MM.1S (cell line): ENCODE measurements at regions not wholly inside any gene's neighbourhood (a gene's known extent, or its start where the extent isn't known, plus 50 kb on each side); places are given as distances from the start of the nearest gene placed in this dataset.

Experiments
- DNase-seq: peaks from one replicate; pipeline ENCODE4 v3.0.0-alpha.2; 2015
- H2AFZ ChIP-seq: fragments of 300-600 bp; sonication (generic); 2 replicates; pipeline ENCODE4 v1.6.0; 2016; ENCODE audit warnings: antibody characterized with exemption, low read length
- H3F3A ChIP-seq: fragments of 300-600 bp; sonication (generic); 2 replicates; pipeline ENCODE4 v1.6.1; 2016; ENCODE audit warnings: mild to moderate bottlenecking, antibody characterized with exemption, low read length, moderate library complexity, mixed read lengths; ENCODE audit not compliant: insufficient read depth
- H3K27ac ChIP-seq: fragments of 300-600 bp; sonication (generic); 2 replicates; pipeline ENCODE4 v1.5.1; 2016; ENCODE audit warnings: mild to moderate bottlenecking, low read length
- H3K27me3 ChIP-seq: fragments of 300-600 bp; sonication (generic); replicated peaks from 2 replicates; pipeline ENCODE4 v1.6.0; 2016; ENCODE audit warnings: low read length; ENCODE audit not compliant: insufficient read depth
- H3K36me3 ChIP-seq: fragments of 300-600 bp; sonication (generic); replicated peaks from 2 replicates; pipeline ENCODE4 v1.6.1; 2016; ENCODE audit warnings: mild to moderate bottlenecking, low read length, mixed read lengths; ENCODE audit not compliant: insufficient read depth
- H3K4me1 ChIP-seq: fragments of 300-600 bp; sonication (generic); 2 replicates; pipeline ENCODE4 v1.6.1; 2016; ENCODE audit warnings: low read length, mixed read lengths
- H3K4me2 ChIP-seq: fragments of 300-600 bp; sonication (generic); 2 replicates; pipeline ENCODE4 v1.6.0; 2016; ENCODE audit warnings: low read depth, low read length
- H3K4me3 ChIP-seq: fragments of 300-600 bp; sonication (generic); 2 replicates; pipeline ENCODE4 v1.5.1; 2016; ENCODE audit warnings: low read length, mixed read lengths
- H3K79me2 ChIP-seq: fragments of 300-600 bp; sonication (generic); 2 replicates; pipeline ENCODE4 v1.6.1; 2016; ENCODE audit warnings: mixed run types, low read length, mixed read lengths
- H3K9ac ChIP-seq: fragments of 300-600 bp; sonication (generic); 2 replicates; pipeline ENCODE4 v1.6.1; 2016; ENCODE audit warnings: low read length, mixed read lengths
- H3K9me2 ChIP-seq: fragments of 300-600 bp; sonication (generic); replicated peaks from 2 replicates; pipeline ENCODE4 v1.6.1; 2016; ENCODE audit warnings: mild to moderate bottlenecking, low read length, mixed read lengths; ENCODE audit not compliant: insufficient read depth
- H3K9me3 ChIP-seq: fragments of 300-600 bp; sonication (generic); replicated peaks from 2 replicates; pipeline ENCODE4 v1.6.1; 2016; ENCODE audit warnings: mild to moderate bottlenecking, low read length, mixed read lengths; ENCODE audit not compliant: insufficient read depth
- H4K20me1 ChIP-seq: fragments of 300-600 bp; sonication (generic); 2 replicates; pipeline ENCODE4 v1.6.1; 2016; ENCODE audit warnings: mild to moderate bottlenecking, low read length, moderate library complexity, mixed read lengths; ENCODE audit not compliant: insufficient read depth
- EZH2 ChIP-seq: fragments of 300-600 bp; sonication (generic); optimal IDR thresholded peaks from 2 replicates; pipeline ENCODE3; 2017; ENCODE audit warnings: low read depth, mild to moderate bottlenecking, antibody characterized with exemption, low read length, mixed read lengths
- EZH2phosphoT487 ChIP-seq: fragments of 300-600 bp; sonication (generic); IDR thresholded peaks from 2 replicates; pipeline ENCODE4 v1.6.1; 2018; ENCODE audit warnings: antibody characterized with exemption, low read length
- TF ChIP-seq, protein P1 (sequence below): fragments of 300-600 bp; sonication (generic); IDR thresholded peaks from 2 replicates; pipeline ENCODE4 v1.5.1; 2016; ENCODE audit warnings: antibody characterized with exemption, low read length, mixed read lengths

DNA sequence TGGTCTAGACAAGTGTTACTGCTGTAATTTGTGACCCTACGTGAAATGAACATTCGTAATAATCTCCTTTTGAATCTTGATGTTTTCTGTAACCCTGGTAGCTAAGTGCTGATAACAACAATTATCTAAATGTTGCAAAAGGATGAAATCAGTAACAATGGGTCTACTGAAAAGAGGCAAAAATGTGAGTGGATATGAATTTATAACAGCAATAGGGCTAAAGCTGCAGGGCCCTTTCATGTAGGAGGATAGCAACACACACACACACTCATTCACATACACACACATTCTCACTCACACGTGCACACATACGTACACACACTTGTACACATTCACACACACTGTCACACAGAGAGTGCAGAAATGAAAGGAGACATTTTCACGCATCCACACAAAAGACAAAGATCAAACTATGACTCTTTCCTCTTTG is 200.8 kb upstream of the NEBL start:
- H3K4me3 ChIP-seq = no peak overlapping the region
- no peak overlapping the region for H2AFZ ChIP-seq
- H3K9ac ChIP-seq = no peak overlapping the region
- H4K20me1 ChIP-seq = no peaks in the 10 kb centered on the region
- H3K27ac ChIP-seq = no peak overlapping the region
- no peak for DNase-seq
- H3K4me2 ChIP-seq = no peak overlapping the region
- no peaks in the 10 kb centered on the region for H3K36me3 ChIP-seq
- no peaks in the 10 kb centered on the region for H3K9me3 ChIP-seq
- H3F3A ChIP-seq = no peaks in the 10 kb centered on the region
- H3K27me3 ChIP-seq = no peaks in the 10 kb centered on the region
- H3K4me1 ChIP-seq = no peaks in the 10 kb centered on the region
- H3K9me2 ChIP-seq = no peaks in the 10 kb centered on the region
- H3K79me2 ChIP-seq = no peaks in the 10 kb centered on the region
- TF ChIP-seq EZH2 (no peak), EZH2phosphoT487 (no peak)
- TF ChIP-seq, protein P1, sequence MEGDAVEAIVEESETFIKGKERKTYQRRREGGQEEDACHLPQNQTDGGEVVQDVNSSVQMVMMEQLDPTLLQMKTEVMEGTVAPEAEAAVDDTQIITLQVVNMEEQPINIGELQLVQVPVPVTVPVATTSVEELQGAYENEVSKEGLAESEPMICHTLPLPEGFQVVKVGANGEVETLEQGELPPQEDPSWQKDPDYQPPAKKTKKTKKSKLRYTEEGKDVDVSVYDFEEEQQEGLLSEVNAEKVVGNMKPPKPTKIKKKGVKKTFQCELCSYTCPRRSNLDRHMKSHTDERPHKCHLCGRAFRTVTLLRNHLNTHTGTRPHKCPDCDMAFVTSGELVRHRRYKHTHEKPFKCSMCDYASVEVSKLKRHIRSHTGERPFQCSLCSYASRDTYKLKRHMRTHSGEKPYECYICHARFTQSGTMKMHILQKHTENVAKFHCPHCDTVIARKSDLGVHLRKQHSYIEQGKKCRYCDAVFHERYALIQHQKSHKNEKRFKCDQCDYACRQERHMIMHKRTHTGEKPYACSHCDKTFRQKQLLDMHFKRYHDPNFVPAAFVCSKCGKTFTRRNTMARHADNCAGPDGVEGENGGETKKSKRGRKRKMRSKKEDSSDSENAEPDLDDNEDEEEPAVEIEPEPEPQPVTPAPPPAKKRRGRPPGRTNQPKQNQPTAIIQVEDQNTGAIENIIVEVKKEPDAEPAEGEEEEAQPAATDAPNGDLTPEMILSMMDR = no peak

DNA sequence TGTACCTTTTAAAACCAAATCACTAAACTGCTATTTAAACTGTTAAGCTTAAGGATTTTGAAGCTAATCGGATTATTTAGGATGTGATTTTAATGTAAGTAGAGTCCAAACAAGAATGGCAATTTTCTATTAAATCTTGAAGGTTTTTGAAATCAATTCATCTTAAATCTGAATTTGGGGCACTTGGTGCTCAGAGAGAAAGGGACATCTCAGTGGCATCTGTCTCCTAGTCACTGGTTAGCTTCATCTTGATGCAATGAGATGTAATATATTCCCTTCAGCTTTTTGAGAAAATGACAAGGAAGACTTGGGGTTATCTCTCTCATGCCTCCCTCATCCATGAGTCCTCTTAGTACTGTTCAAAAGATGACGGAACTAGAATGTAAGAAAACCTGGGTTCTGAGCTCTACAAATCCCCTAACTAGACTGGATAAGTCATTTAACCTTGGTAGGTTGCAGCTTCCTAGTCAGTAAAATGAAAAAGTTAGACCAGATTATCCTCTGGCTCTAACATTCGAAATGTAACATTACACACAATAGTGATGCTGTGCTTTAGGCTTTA is 198.5 kb upstream of the NEBL start:
- H3K27me3 ChIP-seq = no peaks in the 10 kb centered on the region
- no peaks in the 10 kb centered on the region for H3K79me2 ChIP-seq
- no peak for DNase-seq
- H3F3A ChIP-seq = no peaks in the 10 kb centered on the region
- H3K4me2 ChIP-seq = no peak overlapping the region
- H3K9me3 ChIP-seq = no peaks in the 10 kb centered on the region
- TF ChIP-seq EZH2 (no peak), EZH2phosphoT487 (no peak)
- TF ChIP-seq, protein P1 = no peak
- no peak overlapping the region for H3K4me3 ChIP-seq
- no peak overlapping the region for H3K27ac ChIP-seq
- H2AFZ ChIP-seq = no peak overlapping the region
- no peaks in the 10 kb centered on the region for H3K36me3 ChIP-seq
- no peaks in the 10 kb centered on the region for H3K4me1 ChIP-seq
- H3K9ac ChIP-seq = no peak overlapping the region
- no peaks in the 10 kb centered on the region for H3K9me2 ChIP-seq
- H4K20me1 ChIP-seq = no peaks in the 10 kb centered on the region

DNA sequence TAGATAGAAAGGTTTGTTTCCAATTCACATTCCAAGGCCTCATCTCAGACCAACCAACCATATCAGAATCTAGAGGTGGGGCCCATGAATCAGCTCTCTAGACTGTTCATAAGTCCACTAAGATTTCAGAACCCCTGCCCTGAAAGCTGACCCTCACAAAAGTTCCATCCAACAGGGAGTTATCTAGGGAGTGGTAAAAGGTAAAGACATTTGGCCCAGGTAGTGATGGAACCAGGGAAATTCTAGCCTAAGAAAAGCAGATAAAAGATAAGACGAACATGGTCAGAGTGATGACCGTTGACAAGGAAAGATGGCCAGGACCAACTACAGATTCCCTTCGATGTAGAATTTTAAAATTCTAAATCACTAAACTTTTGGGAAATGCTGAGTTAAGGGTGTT is 198.0 kb upstream of the NEBL start:
- no peak overlapping the region for H3K27ac ChIP-seq
- no peaks in the 10 kb centered on the region for H3K79me2 ChIP-seq
- H3K27me3 ChIP-seq = no peaks in the 10 kb centered on the region
- no peaks in the 10 kb centered on the region for H3K4me1 ChIP-seq
- H3K9me2 ChIP-seq = no peaks in the 10 kb centered on the region
- no peak overlapping the region for H3K9ac ChIP-seq
- no peaks in the 10 kb centered on the region for H3K9me3 ChIP-seq
- H4K20me1 ChIP-seq = no peaks in the 10 kb centered on the region
- no peak overlapping the region for H3K4me2 ChIP-seq
- H3K36me3 ChIP-seq = no peaks in the 10 kb centered on the region
- H3F3A ChIP-seq = no peaks in the 10 kb centered on the region
- DNase-seq = no peak
- no peak for TF ChIP-seq EZH2
- TF ChIP-seq EZH2phosphoT487 = no peak
- H2AFZ ChIP-seq = no peak overlapping the region
- no peak overlapping the region for H3K4me3 ChIP-seq

DNA sequence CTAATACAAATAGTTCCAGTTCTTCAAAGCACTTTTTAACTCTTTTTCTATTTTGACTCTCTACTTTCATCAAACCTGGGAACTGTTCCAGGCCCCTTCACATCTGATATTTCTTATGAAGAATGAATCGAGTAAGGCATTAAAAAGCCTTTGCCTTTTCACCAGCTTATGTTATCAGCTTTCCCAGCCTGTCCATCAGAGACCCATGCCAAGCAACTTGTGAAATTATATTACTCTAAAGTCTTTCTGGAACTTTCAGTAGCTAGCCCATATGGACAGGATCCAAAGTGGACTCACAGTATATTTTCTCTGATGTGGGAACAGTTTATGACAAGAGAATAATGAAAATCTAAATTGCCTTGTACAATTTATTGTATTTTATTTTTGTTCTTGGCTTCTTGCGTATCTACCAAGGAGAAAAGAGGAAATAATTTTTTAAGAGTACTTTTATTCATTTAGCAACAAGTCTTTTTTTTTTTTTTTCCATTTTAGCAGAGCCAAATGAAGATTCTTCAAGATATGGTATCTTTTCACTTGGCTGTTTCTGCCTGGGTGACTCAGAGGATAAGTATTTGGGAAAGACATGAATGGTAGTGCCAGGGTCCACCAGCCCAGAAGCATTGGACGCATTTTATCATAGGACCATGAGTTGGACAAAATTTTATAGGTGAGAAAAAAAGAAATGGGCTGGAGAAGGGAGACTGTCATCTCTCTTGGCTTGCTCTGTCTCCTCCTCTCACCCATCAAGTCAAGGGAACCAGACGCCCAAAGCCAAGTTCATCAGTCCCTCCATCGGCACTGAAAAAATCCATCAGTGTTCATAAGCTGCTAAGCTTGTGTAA is 195.8 kb upstream of the NEBL start:
- Histone ChIP-seq H3K9ac (no peak overlapping the region), H3K36me3 (no peaks in the 10 kb centered on the region), H3K9me2 (no peaks in the 10 kb centered on the region), H3K4me2 (no peak overlapping the region), H3K79me2 (no peaks in the 10 kb centered on the region), H3K9me3 (no peaks in the 10 kb centered on the region), H3K27ac (no peak overlapping the region), H3F3A (no peaks in the 10 kb centered on the region), H4K20me1 (no peaks in the 10 kb centered on the region), H3K4me3 (no peak overlapping the region), H2AFZ (no peak overlapping the region), H3K4me1 (no peaks in the 10 kb centered on the region), H3K27me3 (no peaks in the 10 kb centered on the region)
- no peak for DNase-seq
- TF ChIP-seq EZH2phosphoT487 (no peak), EZH2 (no peak)
- TF ChIP-seq, protein P1 = no peak
